HG03558 (cell line): ENCODE measurements at regions not wholly inside any gene's neighbourhood (a gene's known extent, or its start where the extent isn't known, plus 50 kb on each side); places are given as distances from the start of the nearest gene placed in this dataset.
"Not testable (repeated sequence)": the region's sequence is repeated elsewhere in the genome, so short reads cannot be mapped to it uniquely, and the experiment has no call there.

Source experiments
- ATAC-seq: cut with Tn5 transposase; IDR thresholded peaks from one replicate; pipeline ENCODE4 v1.9.1; 2021; ENCODE audit warnings: moderate number of reproducible peaks; ENCODE audit not compliant: unreplicated experiment; ENCODE audit errors: extremely low read depth

DNA sequence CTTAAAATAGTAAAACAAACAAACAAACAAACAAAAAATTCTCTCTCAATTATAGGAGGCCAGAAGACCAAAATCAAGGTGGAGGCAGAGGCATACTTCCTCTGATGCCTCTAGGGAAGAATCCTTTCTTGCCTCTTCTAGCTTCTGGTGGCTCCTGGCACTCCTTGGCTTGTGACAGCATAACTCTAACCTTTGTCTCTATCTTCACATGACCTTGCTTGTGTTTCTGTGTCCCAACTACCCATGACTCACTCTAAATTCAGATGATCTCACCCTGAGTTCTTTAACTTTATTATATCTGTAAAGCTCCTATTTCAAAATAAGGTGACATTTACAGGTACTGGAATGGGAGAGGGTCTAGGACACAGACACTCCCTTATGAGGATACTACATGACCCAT lies 88.3 kb upstream of the ANTXRL start:
- no peak for ATAC-seq

DNA sequence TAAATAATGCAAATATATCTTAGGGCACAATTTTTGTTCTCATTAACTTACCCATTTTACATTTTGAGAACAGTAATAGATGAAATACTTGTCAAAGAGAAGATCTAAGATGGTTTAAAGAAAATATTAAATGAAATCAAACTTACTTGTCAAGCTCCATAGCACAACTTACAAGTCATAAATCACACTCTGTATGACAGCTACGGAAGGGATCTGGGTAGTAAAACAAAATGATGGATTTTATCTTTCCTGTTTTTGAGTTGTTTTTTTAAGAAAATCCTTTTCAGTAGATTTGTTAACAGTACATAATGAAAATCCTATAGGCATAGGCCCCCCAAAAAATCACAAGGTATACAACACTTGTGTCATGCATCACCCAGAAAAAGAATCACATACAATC lies 84.4 kb upstream of the ANTXRL start:
- ATAC-seq: not testable (repeated sequence)

DNA sequence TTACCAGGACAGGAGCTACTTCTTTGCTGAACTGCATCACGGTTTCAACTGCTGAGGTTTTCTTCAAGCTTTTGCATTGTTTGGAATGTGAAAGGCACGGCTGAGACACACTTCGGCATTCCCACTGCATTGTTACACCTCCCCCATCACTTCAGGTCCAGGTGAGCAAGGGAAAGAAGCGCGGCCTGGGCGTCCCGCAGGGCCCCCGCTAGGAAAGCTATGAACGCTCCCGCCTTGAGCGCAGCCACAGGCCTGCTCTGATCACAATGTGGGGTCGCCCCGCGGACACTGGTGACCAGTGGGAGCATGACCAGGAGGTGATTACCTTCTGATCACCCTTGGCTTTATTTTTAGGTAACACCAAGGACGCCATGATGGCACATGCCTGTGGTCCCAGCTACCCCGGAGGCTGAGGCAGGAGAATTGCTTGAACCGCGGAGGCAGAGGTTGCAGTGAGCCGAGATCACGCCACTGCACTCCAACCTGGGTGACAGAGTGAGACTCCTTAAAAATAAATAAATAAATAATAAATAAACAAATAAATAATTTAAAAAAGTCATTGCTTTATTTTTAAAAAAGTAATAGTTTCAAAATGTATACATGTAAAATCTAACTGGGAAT lies 82.2 kb upstream of the ANTXRL start:
- ATAC-seq: not testable (repeated sequence)

DNA sequence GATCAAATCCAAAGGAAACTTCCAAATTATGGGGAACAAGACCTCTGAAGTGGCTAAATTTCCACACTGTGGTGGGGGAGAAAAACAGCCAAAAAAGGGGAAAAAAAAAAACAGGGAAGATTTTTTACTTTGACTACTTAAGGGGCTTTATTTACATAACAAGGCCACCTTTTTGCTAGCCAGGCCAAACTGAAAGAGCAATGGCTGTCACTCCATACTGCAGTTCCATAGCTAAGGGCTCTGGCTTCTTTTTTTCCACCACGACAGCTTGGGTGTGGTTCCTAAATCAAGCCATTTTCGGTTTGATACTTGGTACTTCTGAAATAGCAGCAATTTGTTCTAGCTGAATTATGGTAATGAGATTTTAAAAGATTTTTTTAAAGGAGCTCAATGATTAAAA lies 76.4 kb upstream of the ANTXRL start:
- ATAC-seq: not testable (repeated sequence)

DNA sequence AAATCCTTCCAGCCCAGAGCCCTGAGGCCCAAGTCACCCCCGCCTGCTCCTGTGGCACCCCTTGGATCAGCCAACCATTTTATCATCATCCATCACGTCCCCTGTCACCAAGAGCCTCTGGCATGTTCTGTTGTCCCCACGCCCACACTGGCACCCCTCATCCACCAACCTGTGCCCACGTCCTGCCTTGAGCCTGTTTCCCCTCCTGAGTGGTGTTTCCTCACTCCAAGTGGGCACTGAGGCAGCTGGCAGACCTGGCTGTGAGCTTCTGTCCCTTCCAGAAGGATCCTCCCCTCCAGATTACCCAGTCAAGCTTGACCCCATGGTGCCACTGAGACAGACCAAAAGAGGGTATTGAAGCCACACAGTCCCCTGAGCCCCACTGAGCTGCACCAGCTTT lies 71.4 kb upstream of the ANTXRL start:
- ATAC-seq: no peak

DNA sequence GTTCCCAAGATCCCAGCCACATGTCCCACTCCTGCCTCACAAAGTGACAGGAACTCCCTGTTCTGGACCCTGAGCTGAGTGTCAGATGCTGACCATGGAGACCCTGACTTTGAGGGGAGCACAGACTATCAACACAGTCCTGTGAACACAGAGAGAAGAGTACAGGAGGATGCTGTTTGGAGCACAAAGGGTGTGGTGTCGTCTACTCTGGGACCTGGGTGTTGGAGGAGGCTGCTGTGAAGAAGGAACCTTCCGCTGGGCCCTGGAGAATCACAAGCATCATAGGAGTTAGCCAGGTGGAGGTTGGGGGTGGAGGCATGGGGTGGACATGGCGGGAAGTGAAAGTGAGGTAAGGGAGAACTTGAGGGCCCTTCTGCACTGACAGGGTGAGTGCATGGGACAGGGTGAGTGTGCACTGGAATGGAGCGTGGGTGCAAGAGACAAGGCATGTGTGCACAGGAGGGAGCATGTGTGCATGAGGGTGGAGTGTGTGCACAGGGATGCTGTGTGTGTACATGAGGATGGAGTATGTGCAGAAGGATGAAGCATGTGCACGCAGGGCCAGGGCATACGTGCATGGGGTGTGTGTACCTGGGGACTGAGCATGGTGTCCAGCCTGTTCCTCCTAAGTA lies 70.7 kb upstream of the ANTXRL start:
- no peak for ATAC-seq

DNA sequence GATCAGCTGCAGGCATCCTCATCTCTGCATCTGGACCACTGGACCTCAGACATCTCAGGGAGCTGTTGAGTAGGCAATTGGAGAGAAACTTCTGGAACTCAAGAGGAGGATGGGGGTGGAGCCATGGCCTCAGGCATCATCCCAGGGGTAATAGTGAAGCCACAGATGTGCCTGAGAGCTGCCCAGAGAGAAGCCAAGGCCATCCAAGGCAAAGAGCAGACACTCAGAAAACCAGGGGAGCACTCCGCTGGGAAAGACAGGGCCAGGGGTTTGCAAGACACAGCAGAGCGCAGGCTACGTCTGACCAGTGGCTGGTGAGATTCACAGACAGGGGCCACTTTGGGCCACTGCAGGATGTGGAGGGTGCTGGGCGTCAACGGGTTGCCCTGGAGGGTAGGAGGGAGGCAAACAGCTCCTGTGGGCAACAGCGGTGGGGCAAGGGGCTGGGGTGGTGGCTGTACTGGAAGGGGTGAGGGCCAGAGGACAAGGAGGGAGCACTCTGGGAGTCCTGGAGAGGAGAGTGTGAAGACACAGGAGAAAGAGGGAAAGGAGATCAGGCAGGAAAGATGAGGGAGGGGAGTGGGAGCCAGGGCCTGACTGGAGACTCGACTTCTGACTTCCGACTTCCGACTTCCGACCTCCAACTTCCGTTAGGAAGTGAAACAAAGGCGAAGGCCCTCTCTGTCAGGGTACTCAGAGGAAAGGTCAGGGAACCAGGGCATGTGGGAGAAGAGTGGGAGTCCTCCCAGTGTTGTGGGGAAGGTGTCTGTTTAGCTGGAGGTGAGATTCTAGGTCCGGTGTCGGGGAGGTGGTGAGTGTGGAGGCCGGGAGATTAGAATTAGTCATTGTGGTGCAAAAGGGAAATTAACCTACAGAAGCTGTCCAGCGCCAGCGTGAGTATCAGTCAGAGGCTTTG lies 69.7 kb upstream of the ANTXRL start:
- ATAC-seq: no peak

DNA sequence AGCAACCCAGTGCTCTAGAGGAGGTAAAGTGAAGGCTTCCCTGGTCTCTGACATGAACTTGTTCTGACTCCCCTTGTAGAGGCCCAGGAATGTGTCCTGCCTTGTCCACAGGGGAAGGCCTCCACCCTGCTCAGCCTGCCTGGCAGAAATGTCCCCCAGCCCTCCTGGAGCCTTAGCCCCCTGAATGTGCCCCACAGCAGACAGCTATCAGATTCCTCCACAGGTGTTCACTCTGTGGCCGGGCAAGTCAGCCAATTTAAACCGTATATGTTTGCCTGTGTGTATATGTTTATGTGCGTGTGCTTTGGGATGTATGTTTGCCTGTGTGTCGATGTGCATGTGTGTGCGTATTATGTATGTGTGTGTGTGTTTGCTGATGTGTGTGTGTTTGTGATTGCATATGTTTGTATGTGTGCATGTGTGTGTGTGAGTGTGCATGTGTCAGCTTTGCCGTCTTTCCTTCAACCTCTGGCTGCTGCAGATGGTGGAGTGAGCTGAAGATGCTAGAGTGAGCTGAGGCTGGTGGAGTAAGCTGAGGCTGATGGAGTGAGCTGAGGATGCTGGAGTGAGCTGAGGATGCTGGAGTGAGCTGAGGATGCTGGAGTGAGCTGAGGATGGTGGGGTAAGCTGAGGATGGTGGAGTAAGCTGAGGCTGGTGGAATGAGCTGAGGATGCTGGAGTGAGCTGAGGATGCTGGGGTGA lies 68.9 kb upstream of the ANTXRL start:
- no peak for ATAC-seq

DNA sequence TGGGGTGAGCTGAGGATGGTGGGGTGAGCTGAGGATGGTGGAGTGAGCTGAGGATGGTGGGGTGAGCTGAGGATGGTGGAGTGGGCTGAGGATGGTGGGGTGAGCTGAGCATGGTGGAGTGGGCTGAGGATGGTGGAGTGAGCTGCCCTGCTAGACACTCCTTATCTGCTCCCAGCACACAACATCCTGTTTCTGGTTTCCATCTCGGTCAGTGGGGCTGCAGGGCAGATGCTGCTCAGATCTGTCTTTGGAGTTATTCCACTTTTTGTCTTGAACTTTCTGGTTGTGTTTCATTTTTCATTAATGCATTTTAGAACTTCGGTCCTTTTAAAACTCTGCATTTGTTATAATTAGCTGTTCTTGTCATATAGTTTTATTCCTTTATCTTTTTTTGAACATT lies 67.9 kb upstream of the ANTXRL start:
- no peak for ATAC-seq

DNA sequence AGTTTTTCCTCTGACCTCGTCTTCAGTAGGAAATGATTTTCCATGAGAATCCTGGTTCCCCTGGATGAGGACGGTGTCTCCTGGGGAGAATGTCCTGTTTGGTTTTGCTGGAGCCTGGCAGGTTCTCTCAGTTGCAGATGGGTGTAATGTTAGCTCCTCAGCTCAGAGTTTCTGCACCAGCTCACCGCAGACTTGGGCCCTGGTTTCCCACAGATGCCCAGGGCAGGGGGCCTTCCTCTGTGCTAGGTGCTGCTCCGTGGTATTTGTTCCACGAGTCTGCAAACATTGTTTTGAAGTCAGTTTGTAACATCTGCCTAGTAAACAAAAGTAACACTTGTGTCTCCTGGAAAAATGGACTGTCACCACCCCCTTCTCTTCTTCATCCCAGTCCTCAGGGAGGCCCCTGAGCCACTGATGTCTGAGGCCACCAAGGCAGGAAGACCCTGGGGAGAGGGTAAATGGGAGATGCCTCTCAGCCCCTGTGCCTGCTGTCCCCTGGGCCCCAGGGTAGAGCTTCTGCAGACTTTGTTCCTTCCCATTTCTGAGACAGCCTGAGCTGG lies 67.3 kb upstream of the ANTXRL start:
- ATAC-seq: not testable (repeated sequence)

DNA sequence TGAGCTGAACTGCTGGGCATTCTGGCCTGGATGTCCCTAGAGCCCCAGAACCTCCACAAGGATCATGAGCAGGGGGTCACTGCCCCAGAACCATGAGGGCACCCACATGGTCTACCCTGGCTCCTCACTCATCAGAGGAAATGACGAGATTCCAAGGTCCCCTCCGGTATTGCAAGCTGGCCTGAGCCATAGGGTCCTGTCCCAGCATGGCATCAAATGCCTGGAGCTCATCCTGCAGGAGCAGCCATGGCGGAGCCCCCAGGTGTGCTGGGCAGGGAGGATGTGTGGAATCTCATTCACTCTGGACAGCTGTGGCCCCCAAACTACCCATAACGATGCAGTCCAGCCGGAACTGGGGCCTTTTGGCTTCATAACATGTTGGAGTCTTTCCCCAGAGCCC lies 66.6 kb upstream of the ANTXRL start:
- ATAC-seq: no peak

DNA sequence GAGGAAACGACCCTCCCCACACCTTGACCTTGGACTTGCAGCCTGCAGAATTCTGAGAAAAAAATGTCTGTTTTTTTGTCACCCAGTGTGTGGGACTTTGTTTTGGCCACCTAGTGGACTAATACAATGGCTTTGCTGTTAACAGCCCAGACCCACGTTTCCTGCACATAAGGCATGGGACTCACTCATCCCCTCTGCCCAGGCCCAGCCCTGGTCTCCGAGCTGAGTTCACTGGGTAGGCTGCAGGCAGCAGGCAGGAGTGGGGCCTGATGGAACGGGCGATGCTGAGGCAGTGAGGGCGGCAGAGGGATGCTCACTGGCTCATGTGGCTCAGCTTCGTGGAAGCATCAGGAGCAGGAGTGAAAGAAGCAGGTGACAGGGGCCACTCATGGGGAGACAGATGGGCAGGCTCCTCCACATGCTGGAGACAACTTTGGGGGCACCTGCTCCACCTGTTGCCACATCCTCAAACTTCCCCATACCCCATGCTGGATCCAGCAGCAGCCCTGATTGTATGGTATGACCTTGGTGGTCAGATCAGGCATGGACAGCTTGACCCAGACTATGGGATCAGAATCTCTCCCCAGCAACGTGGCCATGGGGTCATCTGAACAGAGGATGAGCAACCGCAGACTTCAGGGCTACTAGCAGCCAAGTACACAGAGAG lies 65.8 kb upstream of the ANTXRL start:
- no peak for ATAC-seq

DNA sequence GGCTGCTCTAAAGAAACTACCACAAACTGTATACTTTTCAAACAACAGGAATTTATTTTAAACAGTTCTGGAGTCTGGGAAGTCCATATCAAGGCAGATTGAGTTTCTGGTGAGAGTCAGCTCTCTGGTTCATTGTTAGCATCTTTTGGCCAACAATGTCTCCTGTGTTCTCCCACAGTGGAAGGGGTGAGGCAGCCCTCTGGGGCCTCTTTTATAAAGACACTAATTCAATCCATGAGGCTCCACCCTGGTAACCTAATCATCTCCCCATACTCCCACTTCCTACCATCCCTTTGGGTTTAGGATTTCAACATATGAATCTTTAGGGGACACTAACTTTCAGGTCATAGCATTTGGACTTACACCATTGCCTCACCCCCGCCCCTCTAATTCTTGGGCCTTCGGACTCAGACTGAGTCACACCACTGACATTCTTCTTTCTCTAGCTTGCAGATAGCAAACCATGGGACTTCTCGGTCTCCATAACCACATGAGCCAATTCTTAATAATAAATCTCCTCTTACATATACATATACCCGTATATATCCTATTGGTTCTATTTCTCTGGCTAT lies 64.3 kb upstream of the ANTXRL start:
- no peak for ATAC-seq

DNA sequence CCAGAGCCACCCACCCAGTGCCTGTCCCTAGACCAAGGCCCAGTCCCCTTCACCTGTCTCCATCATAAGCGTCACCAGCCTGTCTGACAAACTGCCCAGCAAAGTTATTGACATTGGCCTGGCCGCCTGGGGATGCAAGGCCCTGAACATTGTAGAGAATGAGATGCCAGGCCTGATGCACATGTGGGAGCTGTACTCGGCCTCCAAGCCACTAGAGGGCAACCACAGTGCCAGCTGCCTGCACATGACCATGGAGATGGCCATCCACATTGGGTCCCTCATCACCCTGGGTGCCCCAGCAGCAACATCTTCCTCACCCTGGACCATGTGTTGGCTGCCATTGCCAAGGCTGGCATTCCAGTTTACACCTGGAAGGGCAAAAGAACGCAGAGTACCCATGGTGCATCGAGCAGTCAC lies 63.7 kb upstream of the ANTXRL start:
- no peak for ATAC-seq

DNA sequence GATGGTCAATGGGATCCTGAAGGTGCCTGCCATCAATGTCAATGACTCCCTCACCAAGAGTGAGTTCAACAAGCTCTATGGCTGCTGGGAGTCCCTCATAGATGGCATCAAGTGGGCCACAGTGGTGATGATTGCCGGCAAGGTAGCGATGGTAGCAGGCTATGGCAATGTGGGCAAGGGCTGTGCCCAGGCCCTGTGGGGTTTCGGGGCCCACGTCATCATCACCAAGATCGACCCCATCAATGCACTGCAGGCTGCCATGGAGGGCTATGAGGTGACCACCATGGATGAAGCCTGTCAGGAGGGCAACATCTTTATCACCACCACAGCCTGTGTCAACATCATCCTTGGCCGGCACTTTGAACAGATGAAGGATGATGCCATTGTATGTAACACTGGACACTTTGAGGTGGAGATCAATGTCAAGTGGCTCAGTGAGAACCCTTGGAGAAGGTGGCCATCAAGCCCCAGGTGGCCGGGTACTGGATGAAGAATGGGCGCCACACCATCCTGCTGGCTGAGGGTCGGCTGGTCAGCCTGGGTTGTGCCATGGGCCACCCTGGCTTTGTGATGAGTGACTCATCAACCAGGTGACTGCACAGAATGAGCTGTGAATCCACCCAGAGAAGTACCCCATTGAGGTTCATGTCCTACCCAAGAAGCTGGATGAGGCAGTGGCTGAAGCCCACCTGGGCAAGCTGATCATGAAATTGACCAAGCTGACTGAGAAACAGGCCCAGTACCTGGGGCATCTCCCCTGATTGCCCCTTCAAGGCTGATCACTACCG lies 63.0 kb upstream of the ANTXRL start:
- ATAC-seq: no peak

DNA sequence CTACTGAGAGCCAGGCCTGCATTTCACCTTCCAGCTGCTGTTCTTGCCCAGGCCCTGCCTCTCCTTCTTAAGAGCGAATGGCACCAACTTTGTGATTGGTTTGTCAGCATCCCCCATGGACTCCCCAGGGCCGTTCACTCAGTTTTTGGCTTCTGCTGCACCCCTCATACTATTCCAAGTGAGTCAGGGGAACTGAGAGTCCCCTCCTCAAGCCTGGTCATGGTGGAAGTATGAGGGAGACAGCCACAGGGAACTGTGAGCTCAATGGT lies 62.4 kb upstream of the ANTXRL start:
- no peak for ATAC-seq

DNA sequence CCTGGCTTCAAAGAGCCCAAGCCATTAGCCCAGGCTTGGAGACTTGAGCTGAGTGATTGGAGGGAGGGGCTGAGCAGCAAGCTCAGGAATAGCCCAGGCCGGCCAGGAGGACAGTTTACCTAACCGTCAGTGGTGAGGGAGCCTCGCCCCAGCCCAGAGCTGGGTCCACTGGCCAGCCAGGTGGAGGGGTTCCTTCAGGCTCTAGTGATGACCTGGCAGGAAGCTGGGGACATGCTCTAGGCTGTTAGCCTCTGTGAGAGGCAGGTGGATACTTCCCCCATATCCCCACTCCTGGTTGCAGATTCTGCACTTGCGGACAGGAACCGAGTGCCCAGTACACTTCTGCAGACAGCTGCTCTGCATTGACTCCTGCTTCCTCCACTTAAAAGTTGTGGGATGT lies 61.2 kb upstream of the ANTXRL start:
- ATAC-seq: no peak

DNA sequence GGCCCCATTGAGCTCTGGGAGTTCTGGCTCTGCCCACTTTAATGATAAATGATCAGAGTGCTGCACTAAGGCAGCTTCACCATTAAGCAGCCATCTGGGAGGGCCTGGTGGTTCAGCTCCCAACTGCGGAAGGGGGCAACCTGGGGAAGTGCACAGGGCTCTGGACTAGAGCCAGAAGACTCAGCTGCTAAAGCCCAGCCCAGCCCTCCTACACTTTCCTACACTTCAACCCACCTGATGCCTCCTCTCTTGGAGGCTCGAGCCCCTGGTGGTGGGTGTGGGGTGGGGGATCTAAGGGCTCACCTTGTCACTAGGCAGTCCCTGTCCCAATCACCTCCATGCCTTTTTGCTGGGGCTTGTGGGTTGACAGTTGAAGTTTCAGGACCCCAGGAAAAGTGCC lies 60.6 kb upstream of the ANTXRL start:
- ATAC-seq: no peak

DNA sequence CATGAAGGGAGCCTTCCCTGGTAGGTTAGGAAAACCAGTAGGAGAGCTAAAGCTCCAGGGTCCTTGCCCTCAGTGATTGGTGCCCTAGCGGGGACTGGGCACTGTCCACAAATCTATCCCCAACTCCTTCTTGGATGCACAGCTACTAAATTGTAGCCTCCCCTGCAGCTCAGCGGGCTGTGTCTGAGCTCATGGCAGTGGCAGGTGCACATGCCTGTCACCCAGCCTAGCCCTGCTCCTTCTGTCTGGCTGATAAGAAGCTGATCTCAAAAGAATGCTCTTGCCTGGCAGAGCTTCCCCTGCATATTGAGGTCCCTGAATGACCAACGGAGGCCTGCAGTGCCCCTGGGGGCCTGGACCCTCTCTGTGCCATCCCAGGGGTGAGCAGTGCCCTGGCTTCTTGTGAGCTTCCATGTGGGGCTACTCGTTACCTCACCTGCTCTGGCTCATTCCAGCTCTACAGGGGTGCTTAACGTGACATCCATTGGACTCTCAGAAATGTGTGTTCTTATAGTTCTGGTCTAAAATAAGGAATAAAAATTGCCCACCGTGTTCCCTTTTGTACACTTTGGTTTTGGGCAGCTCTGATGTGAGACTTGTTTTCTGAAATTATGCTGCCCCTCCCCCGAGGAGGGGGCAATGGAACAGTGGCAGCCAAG lies 59.8 kb upstream of the ANTXRL start:
- no peak for ATAC-seq
